Breast epithelium (tissue), 3 donors: ENCODE measurements at regions not wholly inside any gene's neighbourhood (a gene's known extent, or its start where the extent isn't known, plus 50 kb on each side); places are given as distances from the start of the nearest gene placed in this dataset.

Experiments
- CTCF ChIP-seq, 3 donors: fragments of 450-650 bp; IDR thresholded peaks; one replicate each; pipeline ENCODE4 v1.5.1; 2016 to 2017; ENCODE audit warnings: antibody characterized with exemption in 3 of 3, mild to moderate bottlenecking in 3 of 3, moderate library complexity in 3 of 3
- POLR2A ChIP-seq: fragments of 450-650 bp; IDR thresholded peaks from one replicate; pipeline ENCODE4 v1.6.1; 2016; ENCODE audit warnings: antibody characterized with exemption, mild to moderate bottlenecking, moderate library complexity
- POLR2AphosphoS5 ChIP-seq, 3 donors: sonication (generic); formaldehyde crosslinking; IDR thresholded peaks; one replicate each; pipeline ENCODE4 v1.6.1; 2017; ENCODE audit warnings: antibody characterized with exemption in 3 of 3

GRCh38 chr1:219041141-219041540 is 132.5 kb upstream of the LYPLAL1 start:
- TF ChIP-seq CTCF (IDR thresholded peaks at IDR 0.05) (no peak), POLR2A (no peak), POLR2AphosphoS5 (IDR thresholded peaks at IDR 0.05) (no peak)
